GM23248 (cell line): ENCODE measurements at regions not wholly inside any gene's neighbourhood (a gene's known extent, or its start where the extent isn't known, plus 50 kb on each side); places are given as distances from the start of the nearest gene placed in this dataset.
"Not testable (repeated sequence)": the region's sequence is repeated elsewhere in the genome, so short reads cannot be mapped to it uniquely, and the experiment has no call there.

ENCODE experiments used
- DNase-seq: peaks from one replicate; pipeline ENCODE4 v3.0.0-alpha.2; 2015
- H2AFZ ChIP-seq: fragments of 200-600 bp; sonication (generic); 2 replicates; pipeline ENCODE4 v1.6.1; 2016; ENCODE audit warnings: antibody characterized with exemption
- H3F3A ChIP-seq: fragments of 200-600 bp; sonication (generic); 2 replicates; pipeline ENCODE4 v1.6.1; 2016; ENCODE audit warnings: mild to moderate bottlenecking, antibody characterized with exemption, mixed run types; ENCODE audit not compliant: insufficient read depth
- H3K27ac ChIP-seq: fragments of 200-600 bp; sonication (generic); 2 replicates; pipeline ENCODE4 v1.5.1; 2016; ENCODE audit warnings: mild to moderate bottlenecking
- H3K27me3 ChIP-seq: fragments of 200-600 bp; sonication (generic); replicated peaks from 2 replicates; pipeline ENCODE4 v1.6.1; 2016; ENCODE audit warnings: mild to moderate bottlenecking; ENCODE audit not compliant: insufficient read depth
- H3K36me3 ChIP-seq: fragments of 200-600 bp; sonication (generic); 2 replicates; pipeline ENCODE4 v1.6.1; 2016; ENCODE audit warnings: low read depth, mild to moderate bottlenecking
- H3K4me1 ChIP-seq: fragments of 200-600 bp; sonication (generic); 2 replicates; pipeline ENCODE4 v1.6.1; 2016; ENCODE audit warnings: mild to moderate bottlenecking; ENCODE audit not compliant: insufficient read depth
- H3K4me2 ChIP-seq: fragments of 200-600 bp; sonication (generic); one replicate; pipeline ENCODE4 v1.6.1; 2016; ENCODE audit warnings: mild to moderate bottlenecking; ENCODE audit not compliant: unreplicated experiment
- H3K4me3 ChIP-seq: fragments of 200-600 bp; sonication (generic); 2 replicates; pipeline ENCODE4 v1.5.1; 2016; ENCODE audit warnings: mild to moderate bottlenecking
- H3K79me2 ChIP-seq: fragments of 200-600 bp; sonication (generic); 2 replicates; pipeline ENCODE4 v1.6.1; 2016; ENCODE audit warnings: mild to moderate bottlenecking; ENCODE audit not compliant: insufficient read depth
- H3K9ac ChIP-seq: fragments of 200-600 bp; sonication (generic); 2 replicates; pipeline ENCODE4 v1.6.1; 2016; ENCODE audit warnings: mild to moderate bottlenecking
- H3K9me2 ChIP-seq: fragments of 200-600 bp; sonication (generic); 2 replicates; pipeline ENCODE4 v1.6.1; 2016; ENCODE audit warnings: mixed run types, mild to moderate bottlenecking, moderate library complexity; ENCODE audit not compliant: insufficient read depth
- H3K9me3 ChIP-seq: fragments of 200-600 bp; sonication (generic); one replicate; pipeline ENCODE4 v1.6.1; 2017; ENCODE audit warnings: low read depth
- H4K20me1 ChIP-seq: fragments of 200-600 bp; sonication (generic); 2 replicates; pipeline ENCODE4 v1.6.0; 2016; ENCODE audit not compliant: insufficient read depth
- EZH2 ChIP-seq: fragments of 200-600 bp; sonication (generic); IDR thresholded peaks from 2 replicates; pipeline ENCODE4 v1.6.1; 2018; ENCODE audit warnings: antibody characterized with exemption, mild to moderate bottlenecking; ENCODE audit not compliant: insufficient read depth, poor library complexity, severe bottlenecking
- EZH2phosphoT487 ChIP-seq: fragments of 200-600 bp; sonication (generic); IDR thresholded peaks from 2 replicates; pipeline ENCODE4 v1.6.1; 2018; ENCODE audit warnings: antibody characterized with exemption, moderate library complexity, mild to moderate bottlenecking, low read depth; ENCODE audit not compliant: insufficient read depth
- WGBS, 2 experiments: methylation state at CpG; one replicate each; pipeline ENCODE4 v1.1.6; 2015 to 2017; ENCODE audit warnings: low lambda C conversion rate in 2 of 2, low coverage in 1 of 2; ENCODE audit errors: missing lambda C conversion rate in 2 of 2; 5-methylcytosine and 5-hydroxymethylcytosine counted together
- in situ Hi-C: fragments of 300-500 bp; cut with MboI; formaldehyde crosslinking; loops from 2 replicates; pipeline ENCODE4 v1.15.0; 2020

- DNase-seq: no peak
- Histone ChIP-seq H3K4me2 (no peak overlapping the region), H3K79me2 (no peaks in the 10 kb centered on the region), H3K4me3 (no peak overlapping the region), H3K9me2 (no peaks in the 10 kb centered on the region), H3K27me3 (no peaks in the 10 kb centered on the region), H3K9ac (no peak overlapping the region), H3K27ac (no peak overlapping the region), H3K36me3 (no peaks in the 10 kb centered on the region), H2AFZ (no peak overlapping the region), H3K9me3 (no peaks in the 10 kb centered on the region), H4K20me1 (no peaks in the 10 kb centered on the region), H3K4me1 (no peaks in the 10 kb centered on the region), H3F3A (no peaks in the 10 kb centered on the region)
- 64 to 67% methylated on average over 6 of the region's 6 CpGs for WGBS, 2 experiments
- in situ Hi-C loops: no loop called here
- TF ChIP-seq EZH2phosphoT487: no peak
- no peak for TF ChIP-seq EZH2
These were observed 129.9 kb downstream of the BOD1 start for GRCh38 chr5:173486355-173487225.

- H3K9me3 ChIP-seq: no peaks in the 10 kb centered on the region
- in situ Hi-C loops: no loop called here
- H3F3A ChIP-seq: no peaks in the 10 kb centered on the region
- no peaks in the 10 kb centered on the region for H3K79me2 ChIP-seq
- no peak overlapping the region for H3K4me3 ChIP-seq
- H4K20me1 ChIP-seq: no peaks in the 10 kb centered on the region
- no peak overlapping the region for H2AFZ ChIP-seq
- no peaks in the 10 kb centered on the region for H3K4me1 ChIP-seq
- H3K9me2 ChIP-seq: no peaks in the 10 kb centered on the region
- no peak overlapping the region for H3K4me2 ChIP-seq
- WGBS, 2 experiments: 87 to 88% methylated on average over 10 of the region's 10 CpGs
- no peak overlapping the region for H3K9ac ChIP-seq
- no peak for DNase-seq
- H3K27ac ChIP-seq: no peak overlapping the region
- H3K36me3 ChIP-seq: no peaks in the 10 kb centered on the region
- no peaks in the 10 kb centered on the region for H3K27me3 ChIP-seq
- TF ChIP-seq EZH2phosphoT487 (no peak), EZH2 (no peak)
These were observed 131.9 kb downstream of the BOD1 start for GRCh38 chr5:173484569-173484968.

GRCh38 chr5:173483599-173483998, 132.9 kb downstream of the BOD1 start:
- H3K9me2 ChIP-seq, H2AFZ ChIP-seq, H3K79me2 ChIP-seq, H3K9ac ChIP-seq, H4K20me1 ChIP-seq, in situ Hi-C loops, H3F3A ChIP-seq, H3K4me1 ChIP-seq, H3K36me3 ChIP-seq, H3K27me3 ChIP-seq, H3K4me3 ChIP-seq, H3K4me2 ChIP-seq, H3K27ac ChIP-seq, DNase-seq, H3K9me3 ChIP-seq: not testable (repeated sequence)
- WGBS, 2 experiments: 78% methylated on average over 3 of the region's 3 CpGs

- Histone ChIP-seq H3K27ac (no peak overlapping the region), H4K20me1 (no peaks in the 10 kb centered on the region), H3K9ac (no peak overlapping the region), H3K9me2 (no peaks in the 10 kb centered on the region), H3K4me3 (no peak overlapping the region), H3F3A (peaks cover 2% of the 10 kb centered on the region; the same call in 1 of the 2 replicates), H3K36me3 (no peaks in the 10 kb centered on the region), H2AFZ (no peak overlapping the region), H3K79me2 (no peaks in the 10 kb centered on the region), H3K27me3 (no peaks in the 10 kb centered on the region), H3K4me2 (no peak overlapping the region), H3K4me1 (peaks cover 3% of the 10 kb centered on the region; the same call in 1 of the 2 replicates), H3K9me3 (no peaks in the 10 kb centered on the region)
- no peak for DNase-seq
- TF ChIP-seq EZH2: no peak
- TF ChIP-seq EZH2phosphoT487: no peak
- in situ Hi-C loops: no loop called here
- 84 to 89% methylated on average over 4 of the region's 4 CpGs for WGBS, 2 experiments
These were observed 133.3 kb downstream of the BOD1 start for GRCh38 chr5:173483160-173483559.

- H3K9me3 ChIP-seq: no peaks in the 10 kb centered on the region
- WGBS, 2 experiments: 70 to 71% methylated on average over 5 of the region's 5 CpGs
- no peak overlapping the region for H2AFZ ChIP-seq
- no peaks in the 10 kb centered on the region for H4K20me1 ChIP-seq
- H3K9ac ChIP-seq: no peak overlapping the region
- H3K4me3 ChIP-seq: no peak overlapping the region
- TF ChIP-seq EZH2phosphoT487 (no peak), EZH2 (no peak)
- no peaks in the 10 kb centered on the region for H3K79me2 ChIP-seq
- no peaks in the 10 kb centered on the region for H3K36me3 ChIP-seq
- H3K27ac ChIP-seq: no peak overlapping the region
- no peak for DNase-seq
- no peaks in the 10 kb centered on the region for H3K9me2 ChIP-seq
- peaks cover 12% of the 10 kb centered on the region for H3K4me1 ChIP-seq
- no peaks in the 10 kb centered on the region for H3K27me3 ChIP-seq
- peaks cover 4% of the 10 kb centered on the region; the same call in 1 of the 2 replicates for H3F3A ChIP-seq
- H3K4me2 ChIP-seq: no peak overlapping the region
- in situ Hi-C loops: no loop called here
These were observed 134.6 kb downstream of the BOD1 start for GRCh38 chr5:173481821-173482220.
